ENCODE measurements at regions not wholly inside any gene's neighbourhood (a gene's known extent, or its start where the extent isn't known, plus 50 kb on each side); places are given as distances from the start of the nearest gene placed in this dataset.

- no peaks in the 10 kb centered on the region for H4K20me1 ChIP-seq (ENCODE audit: insufficient read depth, poor library complexity, severe bottlenecking)
Observed at GRCh38 chr12:53803194-53803593, 51.4 kb upstream of the CISTR start.

GRCh38 chr12:53803703-53804102 is 51.9 kb upstream of the CISTR start:
- H3K4me2 ChIP-seq, result no peak overlapping the region
- TF ChIP-seq, protein P1, sequence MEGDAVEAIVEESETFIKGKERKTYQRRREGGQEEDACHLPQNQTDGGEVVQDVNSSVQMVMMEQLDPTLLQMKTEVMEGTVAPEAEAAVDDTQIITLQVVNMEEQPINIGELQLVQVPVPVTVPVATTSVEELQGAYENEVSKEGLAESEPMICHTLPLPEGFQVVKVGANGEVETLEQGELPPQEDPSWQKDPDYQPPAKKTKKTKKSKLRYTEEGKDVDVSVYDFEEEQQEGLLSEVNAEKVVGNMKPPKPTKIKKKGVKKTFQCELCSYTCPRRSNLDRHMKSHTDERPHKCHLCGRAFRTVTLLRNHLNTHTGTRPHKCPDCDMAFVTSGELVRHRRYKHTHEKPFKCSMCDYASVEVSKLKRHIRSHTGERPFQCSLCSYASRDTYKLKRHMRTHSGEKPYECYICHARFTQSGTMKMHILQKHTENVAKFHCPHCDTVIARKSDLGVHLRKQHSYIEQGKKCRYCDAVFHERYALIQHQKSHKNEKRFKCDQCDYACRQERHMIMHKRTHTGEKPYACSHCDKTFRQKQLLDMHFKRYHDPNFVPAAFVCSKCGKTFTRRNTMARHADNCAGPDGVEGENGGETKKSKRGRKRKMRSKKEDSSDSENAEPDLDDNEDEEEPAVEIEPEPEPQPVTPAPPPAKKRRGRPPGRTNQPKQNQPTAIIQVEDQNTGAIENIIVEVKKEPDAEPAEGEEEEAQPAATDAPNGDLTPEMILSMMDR (IDR thresholded peaks at IDR 0.05; ENCODE audit: poor library complexity), result no peak
- no peak for TF ChIP-seq EZH2 (IDR thresholded peaks at IDR 0.05; ENCODE audit: borderline replicate concordance)
- TF ChIP-seq EZH2phosphoT487 (IDR thresholded peaks at IDR 0.05; ENCODE audit: low read depth, severe bottlenecking, unreplicated experiment), result no peak
- no peaks in the 10 kb centered on the region for H3K79me2 ChIP-seq

More at GRCh38 chr12:53803194-53803593, 51.4 kb upstream of the CISTR start:
- WGBS (ENCODE audit: low lambda C conversion rate, missing lambda C conversion rate), result 62% methylated on average over 3 of the region's 3 CpGs
- H3K9me2 ChIP-seq (replicated peaks; ENCODE audit: insufficient read depth), result no peaks in the 10 kb centered on the region
- H3K27me3 ChIP-seq, result peaks cover 26% of the 10 kb centered on the region
- no peak overlapping the region for H3K27ac ChIP-seq
- H3K9me3 ChIP-seq (ENCODE audit: low read depth), result no peaks in the 10 kb centered on the region
- no peaks in the 10 kb centered on the region for H3K4me1 ChIP-seq (ENCODE audit: insufficient read depth)
- no peak overlapping the region for H3K4me2 ChIP-seq
- no peak for DNase-seq (ENCODE audit: low spot score)
- no peak for TF ChIP-seq EZH2 (IDR thresholded peaks at IDR 0.05; ENCODE audit: borderline replicate concordance)
- TF ChIP-seq, protein P1 (IDR thresholded peaks at IDR 0.05; ENCODE audit: poor library complexity), result no peak
- TF ChIP-seq EZH2phosphoT487 (IDR thresholded peaks at IDR 0.05; ENCODE audit: low read depth, severe bottlenecking, unreplicated experiment), result no peak
- no peak overlapping the region for H2AFZ ChIP-seq
- no peak overlapping the region for H3K4me3 ChIP-seq
- no peaks in the 10 kb centered on the region for H3K36me3 ChIP-seq (replicated peaks; ENCODE audit: insufficient read depth, low read depth)
- no peaks in the 10 kb centered on the region for H3K79me2 ChIP-seq

GRCh38 chr12:53804429-53804828 is 52.6 kb upstream of the CISTR start:
- WGBS (ENCODE audit: low lambda C conversion rate, missing lambda C conversion rate), result 57% methylated on average over 2 of the region's 2 CpGs
- no peak overlapping the region for H3K27ac ChIP-seq
- H3K79me2 ChIP-seq, result no peaks in the 10 kb centered on the region
- no peaks in the 10 kb centered on the region for H4K20me1 ChIP-seq (ENCODE audit: insufficient read depth, poor library complexity, severe bottlenecking)
- no peaks in the 10 kb centered on the region for H3K4me1 ChIP-seq (ENCODE audit: insufficient read depth)
- TF ChIP-seq, protein P1 (IDR thresholded peaks at IDR 0.05; ENCODE audit: poor library complexity), result no peak
- TF ChIP-seq EZH2 (IDR thresholded peaks at IDR 0.05; ENCODE audit: borderline replicate concordance) (no peak), EZH2phosphoT487 (IDR thresholded peaks at IDR 0.05; ENCODE audit: low read depth, severe bottlenecking, unreplicated experiment) (no peak)
- no peaks in the 10 kb centered on the region for H3K9me3 ChIP-seq (ENCODE audit: low read depth)
- no peak overlapping the region for H2AFZ ChIP-seq
- no peaks in the 10 kb centered on the region for H3K9me2 ChIP-seq (replicated peaks; ENCODE audit: insufficient read depth)
- no peak overlapping the region for H3K4me2 ChIP-seq
- H3K36me3 ChIP-seq (replicated peaks; ENCODE audit: insufficient read depth, low read depth), result no peaks in the 10 kb centered on the region
- H3K27me3 ChIP-seq, result peaks cover 19% of the 10 kb centered on the region
- H3K4me3 ChIP-seq, result no peak overlapping the region
- DNase-seq (ENCODE audit: low spot score), result no peak

More at GRCh38 chr12:53803703-53804102, 51.9 kb upstream of the CISTR start:
- Histone ChIP-seq H3K4me1 (ENCODE audit: insufficient read depth) (no peaks in the 10 kb centered on the region), H3K36me3 (replicated peaks; ENCODE audit: insufficient read depth, low read depth) (no peaks in the 10 kb centered on the region), H3K9me2 (replicated peaks; ENCODE audit: insufficient read depth) (no peaks in the 10 kb centered on the region), H3K27me3 (peaks cover 21% of the 10 kb centered on the region), H3K9me3 (ENCODE audit: low read depth) (no peaks in the 10 kb centered on the region), H3K27ac (no peak overlapping the region), H4K20me1 (ENCODE audit: insufficient read depth, poor library complexity, severe bottlenecking) (no peaks in the 10 kb centered on the region), H3K4me3 (no peak overlapping the region), H2AFZ (no peak overlapping the region)
- DNase-seq (ENCODE audit: low spot score), result no peak
- 77% methylated on average over 4 of the region's 4 CpGs for WGBS (ENCODE audit: low lambda C conversion rate, missing lambda C conversion rate)

- Histone ChIP-seq H3K27me3 (peaks cover 25% of the 10 kb centered on the region), H3K4me2 (no peak overlapping the region), H3K79me2 (no peaks in the 10 kb centered on the region), H3K27ac (no peak overlapping the region), H3K9me2 (replicated peaks; ENCODE audit: insufficient read depth) (no peaks in the 10 kb centered on the region), H3K4me1 (ENCODE audit: insufficient read depth) (no peaks in the 10 kb centered on the region), H2AFZ (no peak overlapping the region), H4K20me1 (ENCODE audit: insufficient read depth, poor library complexity, severe bottlenecking) (no peaks in the 10 kb centered on the region), H3K36me3 (replicated peaks; ENCODE audit: insufficient read depth, low read depth) (no peaks in the 10 kb centered on the region), H3K9me3 (ENCODE audit: low read depth) (no peaks in the 10 kb centered on the region), H3K4me3 (no peak overlapping the region)
- WGBS (ENCODE audit: low lambda C conversion rate, missing lambda C conversion rate), result 75% methylated on average over 6 of the region's 6 CpGs
- TF ChIP-seq EZH2phosphoT487 (IDR thresholded peaks at IDR 0.05; ENCODE audit: low read depth, severe bottlenecking, unreplicated experiment), result no peak
- no peak for TF ChIP-seq EZH2 (IDR thresholded peaks at IDR 0.05; ENCODE audit: borderline replicate concordance)
- TF ChIP-seq, protein P1 (IDR thresholded peaks at IDR 0.05; ENCODE audit: poor library complexity), result no peak
- no peak for DNase-seq (ENCODE audit: low spot score)
Observed at GRCh38 chr12:53805067-53805466, 53.3 kb upstream of the CISTR start.
